ENCODE measurements at regions not wholly inside any gene's neighbourhood (a gene's known extent, or its start where the extent isn't known, plus 50 kb on each side); places are given as distances from the start of the nearest gene placed in this dataset.

DNA sequence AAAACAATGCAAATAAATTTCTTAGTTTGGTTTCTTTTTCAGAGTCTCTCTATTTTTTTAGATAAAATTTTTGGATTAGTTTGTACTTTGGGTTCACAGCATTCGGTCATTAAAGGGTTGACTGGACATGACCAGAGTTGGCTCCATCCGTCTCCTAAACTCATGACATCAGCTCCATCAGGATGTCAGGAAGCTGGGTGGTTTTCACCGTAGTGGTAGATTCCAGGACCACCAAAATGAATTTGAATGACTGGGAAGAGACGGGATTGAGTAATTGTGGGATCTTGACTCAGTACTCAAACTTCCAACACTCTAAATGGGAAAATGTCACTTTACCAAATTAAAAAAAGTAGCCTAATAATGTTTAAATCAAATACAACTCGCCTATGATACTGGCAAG lies 279.2 kb upstream of the DUSP10 start:
- no peak overlapping the region for H3K4me3 ChIP-seq
- no peaks in the 10 kb centered on the region for H3K4me1 ChIP-seq (ENCODE audit: low read depth)
- TF ChIP-seq, protein P1, sequence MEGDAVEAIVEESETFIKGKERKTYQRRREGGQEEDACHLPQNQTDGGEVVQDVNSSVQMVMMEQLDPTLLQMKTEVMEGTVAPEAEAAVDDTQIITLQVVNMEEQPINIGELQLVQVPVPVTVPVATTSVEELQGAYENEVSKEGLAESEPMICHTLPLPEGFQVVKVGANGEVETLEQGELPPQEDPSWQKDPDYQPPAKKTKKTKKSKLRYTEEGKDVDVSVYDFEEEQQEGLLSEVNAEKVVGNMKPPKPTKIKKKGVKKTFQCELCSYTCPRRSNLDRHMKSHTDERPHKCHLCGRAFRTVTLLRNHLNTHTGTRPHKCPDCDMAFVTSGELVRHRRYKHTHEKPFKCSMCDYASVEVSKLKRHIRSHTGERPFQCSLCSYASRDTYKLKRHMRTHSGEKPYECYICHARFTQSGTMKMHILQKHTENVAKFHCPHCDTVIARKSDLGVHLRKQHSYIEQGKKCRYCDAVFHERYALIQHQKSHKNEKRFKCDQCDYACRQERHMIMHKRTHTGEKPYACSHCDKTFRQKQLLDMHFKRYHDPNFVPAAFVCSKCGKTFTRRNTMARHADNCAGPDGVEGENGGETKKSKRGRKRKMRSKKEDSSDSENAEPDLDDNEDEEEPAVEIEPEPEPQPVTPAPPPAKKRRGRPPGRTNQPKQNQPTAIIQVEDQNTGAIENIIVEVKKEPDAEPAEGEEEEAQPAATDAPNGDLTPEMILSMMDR (IDR thresholded peaks at IDR 0.05) = no peak
- no peaks in the 10 kb centered on the region for H3K36me3 ChIP-seq (ENCODE audit: low read depth)
- no peak for ATAC-seq
- DNase-seq = no peak
- intact Hi-C loops (cut with DNase I, micrococcal nuclease) = no loop called here
- no peaks in the 10 kb centered on the region for H3K9me3 ChIP-seq

DNA sequence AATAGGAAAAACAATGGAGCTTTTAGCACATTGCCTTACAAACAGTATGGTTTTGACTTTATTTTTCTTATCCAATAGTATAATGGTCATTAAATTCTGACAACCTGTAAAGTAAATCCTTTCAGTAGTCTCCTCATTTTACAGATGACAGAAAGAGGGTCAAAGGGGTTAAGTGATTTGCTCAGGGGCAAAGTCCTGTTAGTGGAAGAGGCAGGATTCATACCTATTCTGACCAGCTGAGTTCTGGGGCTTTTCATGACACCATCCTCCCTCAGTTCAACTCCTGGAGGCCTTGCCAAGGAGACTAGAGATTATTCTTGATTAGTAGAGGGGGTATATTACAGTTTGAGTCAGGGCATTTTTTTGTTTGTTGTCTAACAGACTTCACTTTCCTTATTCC lies 278.7 kb upstream of the DUSP10 start:
- H3K4me1 ChIP-seq (ENCODE audit: low read depth) = no peaks in the 10 kb centered on the region
- DNase-seq (no peak), ATAC-seq (no peak)
- TF ChIP-seq, protein P1 (IDR thresholded peaks at IDR 0.05) = no peak
- no peaks in the 10 kb centered on the region for H3K36me3 ChIP-seq (ENCODE audit: low read depth)
- H3K9me3 ChIP-seq = no peaks in the 10 kb centered on the region
- H3K4me3 ChIP-seq = no peak overlapping the region
- intact Hi-C loops (cut with DNase I, micrococcal nuclease) = no loop called here

DNA sequence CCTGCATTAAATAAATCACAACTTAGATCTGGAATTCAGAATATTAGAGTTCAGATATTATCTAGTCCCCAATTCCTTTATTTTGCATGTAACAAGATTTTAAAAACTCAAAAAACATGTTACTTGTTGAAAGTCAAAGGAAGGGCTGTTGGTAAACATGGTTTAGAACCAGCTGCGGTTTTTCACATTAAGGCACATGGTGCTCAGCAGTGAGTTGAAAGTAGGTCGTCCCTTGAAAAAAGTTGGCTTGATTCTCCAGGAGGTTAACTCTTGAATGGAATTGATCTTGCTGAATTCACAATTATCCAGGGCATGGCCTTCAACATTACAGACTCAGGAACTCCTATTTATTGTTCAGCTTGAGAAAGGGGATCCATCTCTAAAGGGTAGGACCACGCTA lies 277.1 kb upstream of the DUSP10 start:
- intact Hi-C loops (cut with DNase I, micrococcal nuclease) = no loop called here
- Histone ChIP-seq H3K4me1 (ENCODE audit: low read depth) (no peaks in the 10 kb centered on the region), H3K9me3 (no peaks in the 10 kb centered on the region), H3K4me3 (no peak overlapping the region), H3K36me3 (ENCODE audit: low read depth) (no peaks in the 10 kb centered on the region)
- TF ChIP-seq, protein P1 (IDR thresholded peaks at IDR 0.05) = no peak
- DNase-seq = no peak
- ATAC-seq = no peak

DNA sequence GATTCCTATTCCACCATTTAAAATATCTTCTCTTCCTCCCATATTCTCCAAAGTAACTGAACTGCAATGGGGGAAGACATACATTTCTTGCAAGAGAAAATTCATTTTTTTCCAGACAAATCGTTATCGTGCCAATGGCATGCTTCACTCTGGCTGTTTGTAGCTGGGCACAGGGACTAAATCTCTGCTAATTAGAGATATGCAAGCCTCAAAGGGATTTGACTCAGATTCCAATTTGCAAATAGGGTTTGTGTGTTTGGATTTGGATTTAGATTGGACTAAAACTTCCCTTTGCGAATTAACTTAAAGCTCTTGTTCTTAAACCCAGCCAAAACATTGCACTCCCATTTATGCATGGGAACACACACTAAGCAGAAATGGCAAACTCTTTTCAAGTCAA lies 276.2 kb upstream of the DUSP10 start:
- TF ChIP-seq, protein P1 (IDR thresholded peaks at IDR 0.05) = no peak
- H3K4me3 ChIP-seq = no peak overlapping the region
- H3K4me1 ChIP-seq (ENCODE audit: low read depth) = no peaks in the 10 kb centered on the region
- ATAC-seq (no peak), DNase-seq (no peak)
- intact Hi-C loops (cut with DNase I, micrococcal nuclease) = no loop called here
- no peaks in the 10 kb centered on the region for H3K36me3 ChIP-seq (ENCODE audit: low read depth)
- no peaks in the 10 kb centered on the region for H3K9me3 ChIP-seq

DNA sequence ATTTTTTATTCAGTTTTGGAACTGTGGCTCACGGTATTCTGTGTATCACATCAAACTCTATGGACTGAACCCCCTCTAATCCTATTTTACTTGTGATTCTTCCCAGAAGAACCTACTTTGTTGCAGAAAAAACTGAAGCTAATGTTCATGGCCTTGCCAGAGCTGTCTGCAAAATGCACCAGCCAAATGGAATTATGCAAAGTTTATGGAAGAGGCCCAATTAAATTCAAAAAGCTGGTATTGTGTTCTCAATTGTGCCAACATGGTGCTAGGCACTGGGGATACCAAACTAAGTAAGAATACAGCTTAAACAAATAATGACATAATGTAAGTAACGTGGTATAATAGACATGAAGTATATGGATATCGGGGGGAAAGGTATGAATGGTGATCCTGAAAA lies 273.8 kb upstream of the DUSP10 start:
- Histone ChIP-seq H3K36me3 (ENCODE audit: low read depth) (no peaks in the 10 kb centered on the region), H3K9me3 (no peaks in the 10 kb centered on the region), H3K4me1 (ENCODE audit: low read depth) (no peaks in the 10 kb centered on the region), H3K4me3 (no peak overlapping the region)
- intact Hi-C loops (cut with DNase I, micrococcal nuclease) = no loop called here
- DNase-seq = no peak
- ATAC-seq = no peak
- TF ChIP-seq, protein P1 (IDR thresholded peaks at IDR 0.05) = no peak

DNA sequence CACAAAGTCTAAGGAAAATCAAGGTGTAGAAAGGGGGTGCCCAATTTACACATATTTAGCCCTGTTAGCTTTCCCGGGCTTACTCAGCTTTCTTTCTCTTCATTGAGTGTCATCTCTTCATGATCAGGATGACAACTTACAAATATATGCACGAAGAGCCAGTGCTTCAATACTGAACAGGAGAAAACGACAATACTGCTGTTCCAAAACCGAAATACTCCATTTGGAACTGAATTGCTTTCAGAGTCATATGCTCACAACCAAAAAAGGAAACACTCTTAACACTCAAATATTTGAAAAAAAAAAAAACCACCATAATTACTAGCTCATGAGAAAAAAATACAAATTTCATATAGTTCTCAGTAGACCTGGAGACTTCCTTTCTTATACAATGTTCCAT lies 272.1 kb upstream of the DUSP10 start:
- intact Hi-C loops (cut with DNase I, micrococcal nuclease) = no loop called here
- no peak for ATAC-seq

More for the DNA sequence above, 272.1 kb upstream of the DUSP10 start:
- TF ChIP-seq, protein P1 (IDR thresholded peaks at IDR 0.05) = no peak
- H3K36me3 ChIP-seq (ENCODE audit: low read depth) = no peaks in the 10 kb centered on the region
- DNase-seq = no peak
- H3K4me1 ChIP-seq (ENCODE audit: low read depth) = no peaks in the 10 kb centered on the region
- no peaks in the 10 kb centered on the region for H3K9me3 ChIP-seq
- no peak overlapping the region for H3K4me3 ChIP-seq

Data from mucosa of descending colon (tissue), 3 donors.